Dedifferentiated amniotic fluid mesenchymal stem cell (primary cell): ENCODE measurements at regions not wholly inside any gene's neighbourhood (a gene's known extent, or its start where the extent isn't known, plus 50 kb on each side); places are given as distances from the start of the nearest gene placed in this dataset.
A peak's percentile ranks its signal among the peaks of the same experiment; 100 is the strongest.
"Not testable (repeated sequence)": the region's sequence is repeated elsewhere in the genome, so short reads cannot be mapped to it uniquely, and the experiment has no call there.

Experiments used
- DNase-seq: peaks from one replicate; pipeline ENCODE4 v3.0.0-alpha.2; 2016; ENCODE audit errors: extremely low spot score

DNA sequence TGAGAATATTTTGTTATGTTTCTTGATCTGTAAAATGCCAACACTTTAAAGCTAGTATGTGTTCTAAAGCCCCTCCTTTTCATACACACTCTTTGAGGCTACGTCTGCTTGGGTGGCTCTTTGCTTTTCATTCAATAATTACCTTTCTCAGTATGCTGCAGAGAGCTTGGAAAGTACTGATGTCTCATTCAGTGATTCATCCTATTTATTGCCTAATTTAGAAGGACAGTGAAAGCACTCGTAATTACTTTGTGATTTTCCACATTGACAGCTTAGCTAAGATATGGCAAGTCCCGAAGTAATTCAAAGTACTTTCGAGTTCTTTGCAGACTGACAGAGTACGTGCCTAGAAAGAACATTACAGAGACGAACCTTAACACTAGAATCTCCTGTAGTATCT is 57.2 kb downstream of the BMP15 start:
- DNase-seq, result no peak

GRCh38 chrX:50968871-50969635 is 58.5 kb downstream of the BMP15 start:
- not testable (repeated sequence) for DNase-seq

- no peak for DNase-seq
Measured at GRCh38 chrX:50971395-50971794, 60.9 kb downstream of the BMP15 start.

GRCh38 chrX:50973199-50973598 is 62.7 kb downstream of the BMP15 start:
- DNase-seq, result no peak

DNA sequence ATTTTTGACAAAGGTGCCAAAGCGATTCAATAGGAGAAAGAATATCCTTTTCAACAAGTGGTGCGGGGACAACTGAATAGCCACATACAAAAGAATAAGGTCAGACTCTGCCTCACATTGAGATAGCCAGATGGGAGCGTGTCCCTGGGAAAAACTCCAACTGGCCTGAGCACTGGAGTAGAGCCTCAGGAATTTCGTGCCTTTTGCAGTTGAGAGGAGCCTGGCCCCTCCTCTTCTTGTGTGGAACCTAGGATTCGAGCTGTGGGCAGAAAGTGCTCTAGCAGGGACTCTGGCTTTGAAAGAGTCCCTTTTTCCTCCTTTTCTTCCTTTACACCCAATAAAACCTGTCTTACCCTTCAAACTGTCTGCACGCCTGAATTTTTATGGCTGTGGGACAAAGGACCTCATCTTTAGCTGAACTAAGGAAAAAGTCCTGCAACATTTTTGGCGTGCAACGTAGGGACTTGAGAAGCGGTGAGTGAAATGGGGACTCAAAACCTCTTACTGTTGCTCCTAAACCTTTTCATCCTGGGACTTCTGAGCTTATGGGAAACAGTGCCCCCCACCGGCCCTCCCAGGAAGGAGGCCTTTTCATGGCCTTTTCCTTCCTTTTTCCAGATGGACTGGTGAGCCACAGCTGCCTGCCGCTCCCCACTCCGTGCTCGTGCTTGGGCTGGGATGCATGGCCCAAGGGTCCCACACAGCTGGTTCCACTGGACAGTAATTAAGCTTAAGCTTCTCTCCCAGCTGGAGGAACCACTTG is 68.6 kb downstream of the BMP15 start:
- no peak for DNase-seq

- DNase-seq, result no peak
Measured at GRCh38 chrX:50980251-50980650, 69.7 kb downstream of the BMP15 start.

- DNase-seq, result peak; percentile 33
Measured at GRCh38 chrX:50988649-50989048, 78.1 kb downstream of the BMP15 start.

DNA sequence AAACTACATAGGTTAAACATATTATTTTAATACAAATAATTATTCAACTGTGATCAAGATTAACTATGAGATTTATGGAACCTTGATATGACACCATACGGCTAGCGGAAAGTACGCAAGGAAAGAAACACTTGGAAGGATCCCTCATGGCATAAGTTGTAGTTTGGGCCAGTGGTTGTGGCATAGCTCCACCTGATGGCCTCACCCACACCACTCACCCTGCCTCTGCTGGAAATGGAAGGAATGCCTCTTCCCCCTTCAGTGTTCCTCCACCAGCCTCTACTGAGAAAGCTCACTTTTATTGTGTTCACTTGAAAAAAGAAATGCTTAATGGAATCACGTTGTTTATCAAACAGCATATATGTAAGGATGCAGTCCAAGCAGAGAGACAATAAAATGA is 86.4 kb downstream of the BMP15 start:
- DNase-seq, result no peak

GRCh38 chrX:51000384-51000783 is 89.8 kb downstream of the BMP15 start:
- not testable (repeated sequence) for DNase-seq

DNA sequence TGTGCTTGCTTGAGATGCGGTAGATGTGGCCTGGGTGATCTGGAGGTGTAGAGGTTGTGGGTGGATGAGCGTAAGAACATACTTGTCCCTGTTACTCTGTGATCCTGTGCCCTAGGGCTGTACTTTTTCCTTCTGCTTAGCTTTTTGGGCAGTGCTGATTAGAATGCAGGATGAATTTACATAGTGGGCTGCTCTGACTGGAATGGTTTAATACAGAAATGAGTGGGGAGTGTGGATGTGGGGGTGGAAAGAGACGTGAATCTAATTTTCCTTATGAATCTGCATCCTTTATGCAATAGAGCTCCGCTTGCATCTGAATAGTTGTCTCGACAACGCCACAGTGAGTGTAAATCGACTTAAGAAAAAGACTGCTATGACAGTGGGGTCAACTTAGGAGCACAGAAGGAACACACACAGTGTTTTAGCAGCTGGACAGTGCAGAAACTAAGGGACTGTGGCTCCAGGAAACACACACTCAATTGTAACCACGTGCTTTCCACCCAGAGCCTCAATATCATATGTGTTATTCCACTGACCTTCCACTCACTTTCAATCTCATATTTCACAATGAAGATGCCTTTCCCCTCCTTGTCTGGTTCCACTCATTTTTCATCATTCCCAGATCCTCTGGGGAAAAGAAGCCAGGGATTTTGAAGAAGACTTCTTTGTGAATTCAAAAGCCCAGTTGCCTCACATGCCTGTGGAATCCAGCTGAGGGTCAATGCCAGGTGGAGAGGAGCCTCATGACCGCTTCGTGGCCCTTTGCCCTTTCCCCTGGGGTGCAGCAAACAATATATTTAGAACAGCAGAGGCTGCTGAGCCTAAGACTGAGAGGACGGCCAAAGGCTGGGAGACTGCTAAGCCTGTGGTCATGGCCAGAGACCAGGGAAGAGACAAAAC is 91.4 kb downstream of the BMP15 start:
- not testable (repeated sequence) for DNase-seq

DNA sequence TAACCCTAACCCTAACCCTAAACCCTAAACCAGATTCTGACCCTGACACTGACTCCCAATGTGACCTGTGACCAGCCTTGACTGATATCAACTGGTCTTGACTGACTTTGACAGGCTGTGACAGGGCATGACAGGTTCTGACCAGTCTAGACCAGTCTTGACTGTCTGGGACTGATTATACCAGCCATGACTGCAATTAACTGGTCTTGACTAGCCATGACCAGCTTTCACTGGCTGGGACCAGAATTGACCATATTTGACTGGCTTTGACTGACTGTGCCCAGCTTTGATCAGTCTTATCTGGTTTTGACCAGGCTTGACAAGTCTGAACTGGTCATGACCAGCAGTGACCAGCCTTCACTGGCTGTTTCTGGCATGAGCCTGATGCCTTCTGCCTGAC is 95.5 kb downstream of the BMP15 start:
- DNase-seq, result no peak

- no peak for DNase-seq
Measured at GRCh38 chrX:51024106-51024696, 113.7 kb downstream of the BMP15 start.

GRCh38 chrX:51026862-51027261 is 116.3 kb downstream of the BMP15 start:
- no peak for DNase-seq

GRCh38 chrX:51035746-51036145 is 125.2 kb downstream of the BMP15 start:
- DNase-seq, result no peak

- no peak for DNase-seq
Measured at GRCh38 chrX:51047950-51048349, 137.4 kb downstream of the BMP15 start.

DNA sequence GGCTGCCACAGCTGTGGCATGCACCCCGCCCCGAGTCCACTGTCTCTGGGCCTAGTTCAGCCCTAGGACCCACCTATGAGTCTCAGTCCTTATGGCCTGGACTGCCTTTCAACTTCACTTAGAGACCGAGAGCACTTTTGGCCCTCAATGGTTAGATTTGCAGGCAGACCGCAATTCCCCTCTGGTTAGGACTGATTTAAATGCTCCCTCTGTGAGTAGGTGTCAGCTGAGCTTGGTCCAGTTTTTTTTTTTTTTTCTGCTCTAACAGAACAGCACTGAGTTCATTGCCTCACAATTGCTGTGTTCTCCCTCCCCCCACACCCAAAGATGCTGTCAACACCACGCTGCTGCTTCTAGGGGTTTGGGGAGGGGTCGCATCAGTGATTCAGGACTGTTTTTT is 143.2 kb downstream of the BMP15 start:
- DNase-seq, result no peak

DNA sequence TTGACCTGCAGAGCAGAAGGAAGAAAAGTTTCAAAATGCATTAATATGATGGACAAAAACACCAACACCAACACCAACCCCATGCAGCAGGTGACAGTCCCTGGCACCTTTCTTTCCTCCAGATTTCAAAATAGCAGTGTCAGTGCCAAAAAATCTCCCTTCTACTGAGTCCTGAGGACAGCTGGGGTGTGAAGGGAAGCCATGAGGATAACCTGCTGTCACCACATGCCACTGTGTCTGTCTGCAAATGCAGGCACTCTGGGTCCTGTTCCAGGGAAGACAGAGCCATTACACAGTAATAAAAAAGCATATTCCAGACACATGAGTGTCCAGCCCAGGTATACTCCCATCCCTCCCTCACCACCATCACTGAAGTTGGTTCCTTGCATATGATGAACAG is 187.5 kb downstream of the BMP15 start:
- DNase-seq, result no peak

DNA sequence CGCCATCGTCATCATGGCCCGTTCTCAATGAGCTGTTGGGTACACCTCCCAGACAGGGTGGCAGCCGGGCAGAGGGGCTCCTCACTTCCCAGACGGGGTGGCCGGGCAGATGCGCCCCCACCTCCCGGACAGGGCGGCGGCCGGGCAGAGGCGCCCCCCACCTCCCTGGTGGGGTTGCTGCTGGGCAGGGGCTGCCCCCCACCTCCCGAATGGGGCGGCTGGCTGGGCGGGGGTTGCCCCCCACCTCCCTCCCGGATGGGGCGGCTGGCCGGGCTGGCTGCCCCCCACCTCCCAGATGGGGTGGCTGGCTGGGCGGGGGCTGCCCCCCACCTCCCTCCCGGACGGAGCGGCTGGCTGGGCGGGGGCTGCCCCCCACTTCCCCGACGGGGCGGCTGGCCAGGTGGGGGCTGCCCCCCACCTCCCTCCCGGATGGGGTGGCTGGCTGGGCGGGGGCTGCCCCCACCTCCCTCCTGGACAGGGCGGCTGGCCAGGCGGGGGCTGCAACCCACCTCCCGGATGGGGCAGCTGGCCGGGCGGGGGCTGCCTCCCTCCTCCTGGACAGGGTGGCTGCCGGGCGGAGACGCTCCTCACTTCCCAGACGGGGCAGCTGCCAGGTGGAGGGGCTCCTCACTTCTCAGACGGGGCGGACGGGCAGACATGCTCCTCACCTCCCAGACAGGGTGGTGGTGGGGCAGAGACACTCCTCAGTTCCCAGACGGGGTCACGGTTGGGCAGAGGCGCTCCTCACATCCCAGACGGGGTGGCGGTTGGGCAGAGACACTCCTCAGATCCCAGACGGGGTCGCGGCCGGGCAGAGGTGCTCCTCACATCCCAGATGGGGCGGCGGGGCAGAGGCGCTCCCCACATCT is 208.8 kb downstream of the BMP15 start:
- DNase-seq, result not testable (repeated sequence)

DNA sequence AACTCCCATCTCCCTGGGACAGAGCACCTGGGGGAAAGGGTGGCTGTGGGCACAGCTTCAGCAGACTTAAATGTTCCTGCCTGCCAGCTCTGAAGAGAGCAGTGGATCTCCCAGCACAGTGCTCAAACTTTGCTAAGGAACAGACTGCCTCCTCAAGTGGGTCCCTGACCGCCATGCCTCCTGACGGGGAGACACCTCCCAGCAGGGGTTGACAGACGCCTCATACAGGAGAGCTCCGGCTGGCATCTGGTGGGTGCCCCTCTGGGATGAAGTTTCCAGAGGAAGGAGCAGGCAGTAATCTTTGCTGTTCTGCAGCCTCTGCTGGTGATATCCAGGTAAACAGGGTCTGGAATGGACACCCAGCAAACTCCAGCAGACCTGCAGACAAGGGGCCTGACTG is 206.9 kb upstream of the NUDT10 start:
- not testable (repeated sequence) for DNase-seq

- DNase-seq, result no peak
Measured at GRCh38 chrX:51144828-51145442, 187.7 kb upstream of the NUDT10 start.
